HG03469 (cell line): ENCODE measurements at regions not wholly inside any gene's neighbourhood (a gene's known extent, or its start where the extent isn't known, plus 50 kb on each side); places are given as distances from the start of the nearest gene placed in this dataset.

ENCODE experiments used
- ATAC-seq: cut with Tn5 transposase; IDR thresholded peaks from one replicate; pipeline ENCODE4 v1.9.1; 2021; ENCODE audit warnings: mild to moderate bottlenecking, moderate library complexity, moderate number of reproducible peaks; ENCODE audit not compliant: unreplicated experiment

- ATAC-seq = no peak
Measured at GRCh38 chr4:144902614-144903013, 195.4 kb downstream of the ANAPC10 start.

DNA sequence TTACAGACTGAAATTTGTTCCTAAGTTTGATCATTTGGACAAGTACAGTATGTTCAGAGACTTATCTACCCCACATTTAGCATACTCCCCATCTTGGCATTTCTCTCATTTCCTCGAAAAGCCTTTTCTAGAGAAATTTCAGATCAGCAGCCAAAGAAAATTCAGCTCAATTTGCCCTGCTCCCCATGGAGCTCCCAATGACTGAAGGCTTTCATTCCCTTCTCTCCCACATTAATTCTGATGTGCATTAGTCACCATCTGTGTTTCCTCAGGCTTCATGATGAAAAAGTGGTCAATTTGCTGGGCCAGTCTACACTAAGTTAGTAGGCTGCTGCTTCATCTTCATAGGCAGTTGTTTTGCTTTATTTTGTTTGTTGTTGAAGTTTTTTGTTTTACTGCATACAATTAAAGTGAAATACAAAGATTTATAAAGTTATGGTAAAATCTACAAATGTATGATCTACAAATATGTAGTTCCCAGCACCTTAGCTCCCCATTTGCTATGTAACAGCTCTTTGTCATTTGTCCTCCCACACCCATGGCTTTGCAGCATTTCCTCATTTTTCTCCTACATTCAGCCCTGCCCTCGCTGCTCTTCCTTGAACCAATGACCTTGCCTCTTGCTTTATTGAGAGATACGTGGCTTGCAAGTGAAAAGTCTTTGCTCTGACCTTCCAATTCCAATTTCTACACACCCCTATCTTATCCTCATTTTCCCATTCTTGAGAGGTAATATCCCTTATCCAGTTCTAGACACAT, 193.9 kb downstream of the ANAPC10 start:
- no peak for ATAC-seq

GRCh38 chr4:144905286-144905685, 192.7 kb downstream of the ANAPC10 start:
- no peak for ATAC-seq

GRCh38 chr4:144906181-144906925, 191.6 kb downstream of the ANAPC10 start:
- peak; percentile 32 for ATAC-seq

DNA sequence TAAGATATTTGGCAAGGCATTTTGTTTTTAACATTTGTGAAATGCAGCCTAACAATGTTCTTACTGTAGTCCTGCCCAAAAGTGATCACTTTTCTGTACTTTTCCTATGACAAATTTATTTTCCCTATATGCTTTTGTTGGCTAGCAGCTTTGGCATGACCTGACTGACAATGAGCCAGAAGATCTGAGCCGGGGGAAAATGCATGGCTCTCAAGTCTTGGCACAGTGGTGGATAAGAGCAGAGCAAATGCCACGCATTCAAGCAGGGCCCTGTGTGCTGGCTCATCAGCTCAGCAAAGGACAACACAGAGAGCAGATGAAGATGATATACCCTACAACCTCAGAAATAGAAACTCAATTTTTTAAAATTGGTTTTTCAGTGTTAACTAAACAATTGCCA, 187.3 kb downstream of the ANAPC10 start:
- no peak for ATAC-seq
